DMS53 treated with DMSO at 0.1 percent for 48 hours (cell line): ENCODE measurements at regions not wholly inside any gene's neighbourhood (a gene's known extent, or its start where the extent isn't known, plus 50 kb on each side); places are given as distances from the start of the nearest gene placed in this dataset.
"Not testable (repeated sequence)": the region's sequence is repeated elsewhere in the genome, so short reads cannot be mapped to it uniquely, and the experiment has no call there.

ENCODE experiments used
- DNase-seq: peaks from one replicate; lab custom pipeline; 2025; ENCODE audit not compliant: unreplicated experiment; lab: John Stamatoyannopoulos, UW

DNA sequence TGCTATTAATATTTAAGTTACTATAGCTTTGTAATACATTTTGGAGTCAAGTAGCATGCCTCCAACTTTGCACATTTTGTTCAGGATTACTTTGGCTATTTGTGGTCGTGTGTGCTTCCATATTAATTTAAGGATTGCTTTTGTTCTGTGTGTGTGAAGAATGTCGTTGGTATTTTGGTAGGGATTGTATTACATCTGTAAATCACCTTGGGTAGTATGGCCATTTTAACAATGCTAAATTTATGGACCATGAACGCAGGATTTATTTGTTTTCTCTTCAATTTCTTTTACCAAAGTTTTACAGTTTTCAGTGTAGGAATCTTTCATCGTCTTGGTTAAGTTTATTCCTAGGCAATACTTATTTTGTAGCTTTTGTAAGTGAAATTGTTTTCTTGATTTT, 758.0 kb downstream of the FRK start:
- DNase-seq = no peak

DNA sequence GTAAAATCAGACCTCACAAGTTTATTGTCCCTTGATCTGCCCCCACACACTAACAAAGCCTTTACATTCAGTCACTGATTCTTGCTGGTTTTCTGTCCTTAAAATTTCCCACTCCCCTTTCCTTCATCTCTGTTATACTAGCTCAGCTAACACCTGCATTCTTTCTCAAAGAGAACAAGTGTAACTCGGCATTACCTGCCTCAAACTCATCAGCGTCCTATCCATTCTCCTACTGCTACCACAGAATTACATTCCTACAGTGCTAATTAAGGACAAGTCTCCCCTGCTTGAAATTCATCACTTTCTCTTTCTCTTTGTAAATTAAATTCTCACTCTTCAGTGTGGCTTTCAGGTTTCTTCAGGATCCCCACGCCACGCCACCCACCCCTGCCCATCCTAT, 773.2 kb downstream of the FRK start:
- DNase-seq = no peak

DNA sequence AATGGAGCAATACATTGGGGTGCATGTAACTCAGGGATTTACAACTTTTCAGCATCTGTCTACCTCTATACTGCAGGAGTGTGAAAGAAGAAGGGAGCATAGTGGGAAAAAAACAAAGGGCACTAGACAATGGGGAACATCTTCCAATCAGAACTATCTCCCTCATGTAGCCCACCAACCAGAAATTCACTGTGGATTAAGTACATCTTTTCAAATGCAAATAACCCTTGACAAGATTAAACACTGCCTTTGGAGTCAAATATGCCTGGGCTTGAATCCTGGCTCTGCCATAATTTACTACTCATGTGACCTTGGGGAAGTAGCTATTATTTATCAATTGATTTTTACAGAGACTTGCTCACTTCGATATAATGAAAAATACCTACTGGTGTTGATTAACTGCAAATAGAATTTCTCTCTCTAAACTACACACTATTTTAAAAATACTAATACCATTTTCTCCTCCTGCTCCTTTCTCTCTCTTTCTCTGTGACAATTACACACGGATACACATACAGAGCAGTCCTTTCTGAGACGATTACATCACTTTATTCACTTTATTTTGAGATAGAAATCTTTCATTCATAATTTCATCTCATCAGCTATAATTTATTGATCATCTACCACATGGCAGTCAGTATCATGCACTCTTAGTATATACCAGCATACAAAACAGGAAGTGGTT, 783.7 kb downstream of the FRK start:
- no peak for DNase-seq

DNA sequence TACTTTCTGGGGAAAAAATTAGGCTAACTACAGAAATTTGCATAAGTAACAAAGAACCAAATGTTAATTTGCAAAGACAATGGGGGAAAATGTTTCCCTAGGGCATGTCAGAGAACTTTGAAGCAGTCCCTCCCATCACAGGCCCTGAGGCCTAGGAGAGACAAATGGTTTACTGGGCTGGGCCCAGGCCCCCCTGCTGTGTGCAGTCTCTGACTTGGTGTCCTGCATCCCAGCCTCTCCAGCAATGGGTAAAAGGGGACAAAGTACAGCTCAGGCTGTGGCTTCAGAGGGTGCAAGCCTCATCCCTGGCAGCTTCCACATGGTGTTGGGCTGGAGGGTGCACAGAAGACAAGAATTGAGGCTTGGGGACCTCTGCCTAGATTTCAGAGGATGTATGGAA, 788.4 kb downstream of the FRK start:
- no peak for DNase-seq

DNA sequence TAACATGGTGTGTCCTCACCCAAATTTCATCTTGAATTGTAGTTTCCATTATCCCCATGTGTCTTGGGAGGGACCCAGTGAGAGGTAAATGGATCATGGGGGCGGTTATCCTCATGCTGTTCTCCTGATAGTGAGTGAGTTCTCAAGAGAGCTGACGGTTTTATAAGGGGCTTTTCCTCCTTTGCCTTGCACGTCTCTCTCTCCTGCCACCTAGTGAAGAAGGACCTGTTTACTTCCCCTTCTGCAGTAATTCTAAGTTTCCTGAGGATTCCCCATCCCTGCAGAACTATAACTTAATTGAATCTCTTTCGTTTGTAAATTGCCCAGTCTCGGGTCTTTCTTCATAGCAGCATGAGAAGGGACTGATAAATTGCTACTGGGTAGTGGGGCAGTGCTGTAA, 789.3 kb downstream of the FRK start:
- DNase-seq = no peak

DNA sequence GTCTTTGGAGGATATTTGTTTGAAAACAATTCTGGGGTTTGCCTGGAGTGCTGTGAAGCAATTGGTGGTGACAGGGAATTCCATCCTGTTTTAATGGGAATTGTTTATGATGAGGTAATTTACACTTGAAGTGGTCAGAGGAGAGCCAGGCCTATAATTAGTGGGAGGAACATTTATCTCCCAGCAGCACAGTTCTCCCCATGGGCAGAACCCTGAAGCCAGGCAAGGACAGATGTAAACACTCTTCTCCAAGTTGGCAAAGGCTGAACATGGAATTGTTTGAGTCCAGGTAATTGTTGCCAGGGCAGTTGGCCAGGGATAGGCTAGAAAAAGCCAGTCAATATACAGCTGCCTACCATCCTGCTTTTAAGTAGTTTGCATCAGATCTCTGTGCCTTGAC, 789.7 kb downstream of the FRK start:
- no peak for DNase-seq

DNA sequence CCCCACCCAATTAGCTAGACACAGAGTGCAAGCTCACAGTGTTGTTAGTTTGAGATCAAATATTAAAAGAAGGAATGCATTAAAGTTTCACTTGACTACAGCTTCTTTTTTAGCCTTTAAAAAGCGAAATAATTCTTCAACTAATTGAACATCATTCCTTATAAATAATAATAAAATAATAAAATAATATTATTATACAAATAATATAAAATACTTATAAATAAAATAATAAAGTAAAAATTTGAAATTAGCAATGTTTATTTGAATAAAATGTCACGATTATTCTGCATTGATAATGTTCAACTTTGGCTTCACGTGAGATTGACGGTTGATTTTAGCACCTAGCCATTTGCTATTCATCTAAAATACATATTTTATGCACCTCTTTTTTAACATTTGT, 819.3 kb downstream of the FRK start:
- DNase-seq = no peak

DNA sequence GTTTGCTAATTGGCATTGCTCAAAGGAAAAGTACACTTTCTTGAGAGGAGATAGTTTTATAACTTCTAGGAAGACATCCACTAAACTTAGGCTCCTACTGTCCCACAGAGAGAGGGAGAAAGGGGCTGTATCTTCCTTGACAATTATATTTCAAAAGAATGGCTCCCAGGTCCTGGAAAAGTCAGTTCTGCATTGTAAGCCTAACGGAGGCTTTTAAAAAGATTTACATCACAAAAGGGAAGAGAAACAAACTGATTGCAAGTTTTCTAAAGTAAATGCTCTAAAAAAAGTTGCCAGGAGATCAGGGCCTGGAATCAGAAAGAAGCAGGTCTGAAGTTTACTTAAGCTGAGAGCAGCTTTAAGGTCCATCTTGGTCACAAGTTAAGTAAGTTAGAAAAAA, 839.5 kb downstream of the FRK start:
- no peak for DNase-seq

DNA sequence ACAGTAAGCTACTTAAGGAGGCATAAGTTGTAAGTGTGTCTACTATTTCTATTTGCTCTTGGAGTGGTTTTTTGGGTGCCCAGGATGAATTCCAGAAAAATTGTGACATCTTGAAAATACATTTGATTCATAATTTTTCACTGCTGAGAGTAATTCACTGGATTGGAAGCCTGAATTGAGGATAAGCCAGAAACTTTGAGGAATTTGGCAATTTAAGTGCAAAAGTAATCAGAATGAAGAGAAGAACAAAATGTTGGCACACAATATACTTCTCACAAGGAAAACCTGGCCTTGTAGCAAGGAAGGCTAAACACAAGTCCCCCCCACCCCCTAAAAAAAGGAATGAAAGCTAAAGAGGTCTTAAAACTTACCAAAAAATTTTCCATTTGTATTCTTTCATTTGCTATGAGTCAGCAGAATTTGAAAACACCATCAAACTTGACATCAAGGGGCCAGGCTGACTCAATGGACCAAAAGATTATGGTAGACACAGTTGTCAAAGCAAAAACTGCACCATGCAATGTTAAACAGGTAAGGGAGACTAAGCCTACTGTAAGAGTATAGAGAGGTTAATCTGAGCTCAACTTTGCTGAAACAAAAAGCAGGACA, 840.0 kb downstream of the FRK start:
- DNase-seq = no peak

DNA sequence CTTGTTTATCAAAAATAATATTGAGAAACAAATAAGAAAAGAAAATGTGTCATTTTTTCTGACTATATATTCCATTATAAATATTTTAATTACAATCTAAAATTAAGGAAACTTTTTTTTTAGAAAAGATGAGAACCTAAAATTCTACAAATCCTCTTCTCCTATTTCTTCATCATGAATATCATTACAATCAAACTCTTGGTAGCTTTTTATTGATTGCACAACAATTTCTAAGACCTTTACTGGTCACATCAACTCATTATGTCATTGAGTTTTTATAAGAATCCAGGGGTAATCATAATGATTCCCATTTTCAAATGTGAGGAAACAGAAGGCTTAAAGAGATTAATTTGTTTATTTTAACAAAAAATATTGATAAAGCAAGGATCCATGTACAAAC, 841.0 kb downstream of the FRK start:
- DNase-seq = no peak

DNA sequence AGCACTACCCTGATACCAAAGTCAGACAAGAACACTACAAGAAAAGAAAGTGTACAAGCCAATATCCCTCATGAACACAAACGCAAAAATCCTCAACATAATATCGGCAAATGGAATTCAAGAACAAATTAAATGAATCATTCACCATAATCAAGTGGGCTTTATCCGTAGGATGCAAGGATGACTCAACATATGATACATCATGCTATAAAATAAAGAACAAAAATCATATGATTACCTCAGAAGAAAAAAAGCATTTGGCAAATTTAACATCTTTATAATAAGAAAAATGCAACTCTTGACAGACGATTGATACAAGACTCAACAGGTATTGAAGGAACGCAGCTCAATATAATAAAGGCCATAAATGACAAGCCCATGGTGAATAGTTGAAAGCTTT, 843.9 kb downstream of the FRK start:
- no peak for DNase-seq

DNA sequence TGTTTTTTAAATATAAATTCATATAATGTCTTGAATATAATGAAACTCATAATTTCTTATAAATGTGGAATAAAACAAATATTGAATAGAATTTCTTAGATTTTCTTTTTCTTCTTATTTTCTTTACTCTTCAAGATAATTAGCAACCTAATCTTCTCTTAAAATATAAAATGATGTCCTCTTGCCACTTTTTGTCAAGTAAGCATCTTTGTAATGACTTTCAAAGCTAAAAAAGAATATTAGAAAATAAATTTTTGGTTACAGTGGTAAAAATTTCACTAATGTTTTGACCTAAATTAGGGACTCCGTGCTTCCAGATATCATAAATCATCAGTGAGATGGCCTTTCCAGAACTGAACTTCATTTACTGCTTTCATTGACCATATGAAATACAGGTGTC, 846.4 kb downstream of the FRK start:
- no peak for DNase-seq

DNA sequence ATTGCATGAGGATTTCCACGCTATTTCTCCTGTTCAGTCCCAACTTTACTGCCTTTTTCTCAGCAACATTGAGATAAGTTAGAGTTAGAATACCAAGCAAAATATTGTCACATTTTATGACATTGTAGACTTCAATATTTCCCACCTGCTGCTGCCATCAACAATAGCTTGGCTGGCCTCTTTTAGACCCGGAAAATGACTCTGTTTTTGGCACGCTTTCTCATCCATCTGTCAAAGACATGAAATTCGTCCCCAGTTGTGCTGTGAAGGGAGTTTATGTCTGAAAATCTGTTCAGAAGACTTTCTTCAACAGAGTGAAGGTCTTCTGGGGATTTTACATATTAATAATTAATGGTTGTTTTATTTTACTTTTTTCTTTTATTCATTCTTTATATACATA, 857.3 kb downstream of the FRK start:
- DNase-seq = no peak

DNA sequence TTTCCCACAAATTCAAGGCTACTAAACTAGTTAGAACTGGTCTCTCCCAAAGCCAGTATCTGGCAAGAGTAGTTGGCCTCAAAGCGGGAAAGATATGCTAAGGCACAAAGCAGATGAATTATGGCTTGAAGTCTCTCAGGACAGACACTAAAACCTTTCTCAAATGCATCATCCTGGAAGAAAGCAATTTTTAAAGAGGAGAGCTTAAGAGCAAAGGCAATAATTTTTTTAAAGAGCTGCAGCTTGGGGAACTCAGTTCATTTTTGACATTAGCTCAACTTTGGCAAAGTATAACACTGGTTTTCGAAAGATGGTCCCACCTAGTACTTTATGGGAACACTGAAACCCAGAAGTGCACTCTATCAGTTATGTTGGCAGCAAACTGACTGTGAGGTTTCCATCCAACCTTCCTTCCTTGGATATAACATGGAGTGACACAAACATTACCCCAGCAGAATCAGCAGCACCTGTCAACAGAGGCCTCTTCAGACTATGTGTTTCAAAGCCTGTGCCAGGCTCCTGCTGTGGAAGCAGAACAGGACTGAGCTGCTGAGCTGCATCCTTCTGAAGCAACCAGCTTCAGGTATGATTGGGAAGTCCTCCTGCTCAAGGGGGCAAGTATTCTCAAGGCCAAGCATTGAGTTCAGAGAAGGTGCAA, 852.3 kb upstream of the HS3ST5 start:
- DNase-seq = peak; percentile 6

DNA sequence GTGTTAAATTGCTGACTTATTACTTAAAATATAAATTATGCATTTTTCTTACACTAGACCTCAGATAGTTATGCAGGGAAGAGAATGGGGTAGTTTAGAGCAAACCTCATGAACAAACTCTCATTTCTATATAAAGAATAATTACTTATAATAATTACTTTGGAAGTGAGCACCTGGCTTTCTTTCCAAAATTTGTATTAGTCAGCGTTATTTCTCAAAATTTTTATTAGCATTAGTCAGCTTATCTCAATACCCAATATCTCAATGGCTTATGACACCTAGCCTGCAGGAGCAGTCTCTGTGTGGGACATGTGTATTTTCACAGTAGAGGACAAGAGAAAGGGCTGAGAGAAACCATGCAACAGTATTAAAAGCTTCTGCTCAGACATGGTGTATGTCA, 849.2 kb upstream of the HS3ST5 start:
- no peak for DNase-seq

DNA sequence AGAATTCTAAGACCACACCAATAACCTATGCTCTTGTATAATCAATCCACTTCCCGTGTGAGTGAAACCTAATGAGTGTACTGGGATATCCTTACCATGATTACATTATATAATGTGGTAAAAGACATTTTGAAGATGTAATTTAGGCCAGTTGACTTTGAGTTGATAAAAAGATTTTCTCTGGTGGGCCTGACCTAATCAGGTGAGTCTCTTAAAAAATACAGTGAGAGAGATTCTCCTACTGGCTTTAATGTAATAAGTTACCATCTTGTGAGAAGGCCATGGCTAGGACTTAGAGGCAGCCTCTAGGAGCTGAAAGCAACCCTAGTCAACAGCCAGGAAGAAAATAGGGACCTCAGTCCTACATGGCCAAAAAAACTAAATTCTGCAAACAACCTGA, 847.7 kb upstream of the HS3ST5 start:
- DNase-seq = no peak

DNA sequence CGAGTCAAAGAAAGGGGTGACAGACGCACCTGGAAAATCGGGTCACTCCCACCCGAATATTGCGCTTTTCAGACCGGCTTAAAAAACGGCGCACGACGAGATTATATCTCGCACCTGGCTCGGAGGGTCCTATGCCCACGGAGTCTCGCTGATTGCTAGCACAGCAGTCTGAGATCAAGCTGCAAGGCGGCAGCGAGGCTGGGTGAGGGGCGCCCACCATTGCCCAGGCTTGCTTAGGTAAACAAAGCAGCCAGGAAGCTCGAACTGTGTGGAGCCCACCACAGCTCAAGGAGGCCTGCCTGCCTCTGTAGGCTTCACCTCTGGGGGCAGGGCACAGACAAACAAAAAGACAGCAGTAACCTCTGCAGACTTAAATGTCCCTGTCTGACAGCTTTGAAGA, 832.6 kb upstream of the HS3ST5 start:
- not testable (repeated sequence) for DNase-seq

DNA sequence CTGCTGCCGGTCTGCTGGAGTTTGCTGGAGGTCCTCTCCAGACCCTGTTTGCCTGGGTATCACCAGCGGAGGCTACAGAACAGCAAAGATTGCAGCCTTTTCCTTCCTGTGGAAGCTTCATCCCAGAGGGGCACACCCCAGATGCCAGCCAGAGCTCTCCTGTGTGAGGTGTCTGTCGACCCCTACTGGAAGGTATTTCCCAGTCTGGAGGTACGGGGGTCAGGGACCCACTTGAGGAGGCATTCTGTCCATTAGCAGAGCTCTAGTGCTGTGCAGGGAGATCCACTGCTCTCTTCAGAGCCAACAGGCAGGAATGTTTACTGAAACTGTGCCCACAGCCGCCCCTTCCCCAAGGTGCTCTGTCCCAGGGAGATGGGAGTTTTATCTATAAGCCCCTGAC, 823.1 kb upstream of the HS3ST5 start:
- not testable (repeated sequence) for DNase-seq

DNA sequence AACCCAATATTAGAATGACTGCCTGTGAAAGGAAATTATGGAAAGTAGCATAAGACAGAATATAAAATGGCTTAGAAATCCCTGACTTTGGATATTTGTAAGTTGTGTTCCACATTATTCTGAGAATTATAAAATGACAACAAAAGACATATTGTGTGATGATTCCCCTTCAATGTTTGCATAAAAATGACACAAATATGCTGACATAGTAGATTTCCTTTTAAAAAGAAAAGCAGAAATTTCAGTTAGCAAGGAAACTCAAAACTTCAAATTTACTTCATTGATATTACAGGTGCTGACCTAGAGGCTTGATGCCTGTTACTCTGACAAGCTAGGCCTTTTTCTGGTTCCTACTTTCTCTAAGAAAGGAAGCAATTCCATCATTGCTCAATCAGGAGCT, 816.9 kb upstream of the HS3ST5 start:
- DNase-seq = no peak

DNA sequence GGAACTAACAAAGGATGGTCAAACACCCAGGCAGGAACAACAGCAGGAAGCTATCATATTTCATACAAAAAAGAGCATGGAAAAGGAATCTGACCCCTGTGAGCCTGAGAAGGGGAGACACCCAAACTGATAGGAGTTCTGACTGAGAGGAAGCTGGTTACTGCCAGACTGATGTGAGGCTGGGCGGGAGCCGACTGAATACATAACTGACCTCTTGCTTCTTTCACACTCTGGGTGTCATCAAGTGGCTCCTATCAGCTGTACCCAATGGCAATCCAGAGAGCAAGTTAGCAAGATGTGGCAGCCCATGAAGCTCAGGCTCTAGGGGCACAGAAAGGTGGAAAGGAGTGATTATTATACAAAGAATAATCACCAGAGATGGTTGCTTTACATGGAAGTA, 795.1 kb upstream of the HS3ST5 start:
- DNase-seq = no peak

DNA sequence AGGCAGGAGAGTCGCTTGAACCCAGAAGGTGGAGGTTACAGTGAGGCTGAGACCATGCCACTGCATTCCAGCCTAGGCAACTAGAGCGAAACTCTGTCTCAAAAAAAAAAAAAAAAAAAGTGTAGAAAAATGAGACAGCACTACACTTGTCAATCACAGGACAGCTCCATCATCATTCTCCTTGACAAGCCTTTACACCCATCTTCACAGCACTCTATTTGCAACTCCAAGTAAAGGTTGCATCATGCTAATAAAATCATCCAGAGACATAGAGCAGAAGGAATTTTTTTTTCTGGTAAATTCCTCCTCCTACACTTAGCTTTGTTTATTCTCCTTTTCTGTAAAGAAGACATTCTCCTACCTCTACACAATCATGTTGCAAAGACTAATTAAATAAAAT, 791.0 kb upstream of the HS3ST5 start:
- no peak for DNase-seq

DNA sequence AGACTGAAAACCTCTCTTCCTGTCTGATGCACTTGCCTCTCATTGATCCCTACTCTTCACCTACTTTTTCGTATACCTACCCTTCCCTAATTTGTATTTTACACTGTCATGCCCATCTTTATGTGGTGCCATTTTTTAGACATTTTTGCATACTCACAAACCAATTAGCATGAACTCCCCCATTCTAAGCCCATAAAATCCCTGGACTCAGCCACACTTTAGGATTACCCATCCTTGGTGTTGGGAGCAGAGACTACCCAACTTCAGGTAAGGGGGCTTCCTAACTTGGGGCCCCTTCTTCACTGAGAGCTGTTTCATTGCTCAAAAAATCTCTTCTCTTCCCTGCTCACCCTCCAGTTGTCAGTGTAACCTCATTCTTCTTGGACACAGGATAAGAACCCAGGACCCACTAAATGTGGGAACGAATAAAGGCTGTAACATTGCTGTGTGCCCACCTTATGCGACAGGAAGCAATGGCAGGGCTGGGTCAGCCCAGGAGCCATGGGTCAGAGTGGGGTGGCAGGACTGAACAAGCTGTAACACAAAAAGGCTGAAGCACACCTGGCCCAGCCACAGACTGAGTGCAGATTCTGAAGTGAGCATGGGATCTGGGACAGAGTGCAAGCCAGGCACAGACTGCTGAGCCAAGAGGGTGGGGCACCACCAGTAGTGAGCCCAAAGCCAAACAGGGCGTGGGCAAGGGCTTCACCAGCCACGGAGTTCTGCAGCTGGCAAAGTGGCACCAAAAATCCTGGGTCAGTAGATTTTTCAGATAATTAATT, 789.1 kb upstream of the HS3ST5 start:
- no peak for DNase-seq
